ENCODE measurements at regions not wholly inside any gene's neighbourhood (a gene's known extent, or its start where the extent isn't known, plus 50 kb on each side); places are given as distances from the start of the nearest gene placed in this dataset.

DNA sequence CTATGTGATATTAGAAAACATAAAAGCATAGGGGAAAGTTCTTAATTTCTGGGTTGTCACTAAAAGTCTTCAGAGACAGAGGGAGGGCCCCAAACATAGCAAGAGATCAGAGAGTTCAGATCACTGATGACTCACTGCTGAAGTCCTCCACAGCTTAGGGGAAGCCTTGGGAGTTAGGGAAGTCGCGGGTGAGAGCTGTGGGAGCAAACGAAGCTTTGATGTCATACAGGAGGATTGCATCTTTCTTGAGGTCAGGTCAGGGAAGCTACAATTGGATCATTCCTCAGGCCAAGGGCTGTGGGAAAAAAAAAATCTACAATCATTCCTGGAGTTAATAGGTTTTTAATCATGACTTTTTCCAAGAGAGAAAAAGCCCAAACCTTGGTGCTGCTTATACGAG is 96.2 kb downstream of the COPS8 start:
- H3K36me3 ChIP-seq, result no peaks in the 10 kb centered on the region
- no peak for DNase-seq
- in situ Hi-C loops (cut with MboI; ENCODE audit: low pct_ligation_motif_present in 1 of 4, low pct_unique_long_range_greater_than_20kb in 1 of 4, low sequenced_read_pairs in 3 of 4), result no loop called here
- 20 to 56% methylated on average over 1 to 4 of the region's 4 CpGs for WGBS, 2 donors (ENCODE audit: low coverage in 1 of 2)
- H3K27me3 ChIP-seq, result no peaks in the 10 kb centered on the region
- peak overlapping the region in 3 of 4 donors; percentile 47 to 56 (median 53) for H3K27ac ChIP-seq
- TF ChIP-seq EP300 (IDR thresholded peaks at IDR 0.05; ENCODE audit: low read depth), result no peak
- no peak for TF ChIP-seq POLR2A (IDR thresholded peaks at IDR 0.05)
- TF ChIP-seq, protein P1, sequence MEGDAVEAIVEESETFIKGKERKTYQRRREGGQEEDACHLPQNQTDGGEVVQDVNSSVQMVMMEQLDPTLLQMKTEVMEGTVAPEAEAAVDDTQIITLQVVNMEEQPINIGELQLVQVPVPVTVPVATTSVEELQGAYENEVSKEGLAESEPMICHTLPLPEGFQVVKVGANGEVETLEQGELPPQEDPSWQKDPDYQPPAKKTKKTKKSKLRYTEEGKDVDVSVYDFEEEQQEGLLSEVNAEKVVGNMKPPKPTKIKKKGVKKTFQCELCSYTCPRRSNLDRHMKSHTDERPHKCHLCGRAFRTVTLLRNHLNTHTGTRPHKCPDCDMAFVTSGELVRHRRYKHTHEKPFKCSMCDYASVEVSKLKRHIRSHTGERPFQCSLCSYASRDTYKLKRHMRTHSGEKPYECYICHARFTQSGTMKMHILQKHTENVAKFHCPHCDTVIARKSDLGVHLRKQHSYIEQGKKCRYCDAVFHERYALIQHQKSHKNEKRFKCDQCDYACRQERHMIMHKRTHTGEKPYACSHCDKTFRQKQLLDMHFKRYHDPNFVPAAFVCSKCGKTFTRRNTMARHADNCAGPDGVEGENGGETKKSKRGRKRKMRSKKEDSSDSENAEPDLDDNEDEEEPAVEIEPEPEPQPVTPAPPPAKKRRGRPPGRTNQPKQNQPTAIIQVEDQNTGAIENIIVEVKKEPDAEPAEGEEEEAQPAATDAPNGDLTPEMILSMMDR (IDR thresholded peaks at IDR 0.05), result no peak
- no peak for TF ChIP-seq POLR2AphosphoS5 (IDR thresholded peaks at IDR 0.05)
- H3K4me1 ChIP-seq, result peaks cover 0 to 6% (median 0%) of the 10 kb centered on the region in 4 donors
- intact Hi-C loops (cut with DNase I; ENCODE audit: low total_unique reads), result no loop called here
- no peak overlapping the region for H3K4me3 ChIP-seq
- no peaks in the 10 kb centered on the region for H3K9me3 ChIP-seq

DNA sequence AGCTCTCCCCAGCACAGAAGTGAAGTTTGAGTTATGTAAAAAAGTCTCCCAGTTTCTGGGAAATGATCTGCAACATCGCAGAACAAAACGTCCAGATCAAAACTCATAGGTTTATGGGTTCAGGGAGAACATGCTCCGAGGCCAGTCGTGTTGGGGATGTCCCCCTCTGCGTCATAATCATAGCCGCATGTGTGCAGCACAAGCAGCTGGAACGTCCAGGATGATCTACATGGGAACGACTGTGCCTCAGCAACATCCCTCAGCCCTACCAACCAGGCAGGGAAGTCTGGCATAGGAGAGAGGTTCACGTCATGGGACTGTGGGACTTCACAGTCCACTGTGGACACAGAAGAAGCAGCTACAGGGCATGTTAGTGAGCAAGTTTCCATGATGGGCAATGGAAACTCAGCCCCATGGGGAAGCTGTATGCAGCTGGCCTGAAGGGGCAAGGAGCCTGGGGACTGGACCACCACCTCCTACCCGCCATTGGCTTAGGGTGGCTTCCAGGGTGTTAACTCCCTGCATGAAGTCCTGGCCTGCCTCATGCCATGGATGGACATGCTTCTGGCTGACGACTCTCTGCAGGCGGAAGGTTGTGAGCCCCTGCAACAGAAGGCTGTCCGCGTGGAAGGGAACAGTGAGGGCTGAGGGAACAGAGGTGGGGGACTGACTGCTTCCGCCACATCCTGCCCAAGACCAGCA is 96.9 kb downstream of the COPS8 start:
- 72 to 73% methylated on average over 2 to 15 of the region's 15 CpGs for WGBS, 2 donors (ENCODE audit: low coverage in 1 of 2)
- no peak overlapping the region for H3K4me3 ChIP-seq
- no peak for DNase-seq
- TF ChIP-seq POLR2A (IDR thresholded peaks at IDR 0.05), result no peak
- peak in 1 of 3 donors; percentile 37 for TF ChIP-seq POLR2AphosphoS5 (IDR thresholded peaks at IDR 0.05)
- TF ChIP-seq, protein P1 (IDR thresholded peaks at IDR 0.05), result no peak
- TF ChIP-seq EP300 (IDR thresholded peaks at IDR 0.05; ENCODE audit: low read depth), result peak; percentile 82
- in situ Hi-C loops (cut with MboI; ENCODE audit: low pct_ligation_motif_present in 1 of 4, low pct_unique_long_range_greater_than_20kb in 1 of 4, low sequenced_read_pairs in 3 of 4), result no loop called here
- H3K27me3 ChIP-seq, result no peaks in the 10 kb centered on the region
- intact Hi-C loops (cut with DNase I; ENCODE audit: low total_unique reads), result no loop called here
- H3K36me3 ChIP-seq, result no peaks in the 10 kb centered on the region
- H3K9me3 ChIP-seq, result no peaks in the 10 kb centered on the region
- H3K27ac ChIP-seq, result peak overlapping the region; percentile 20 to 56 (median 50)
- peaks cover 0 to 6% (median 0%) of the 10 kb centered on the region in 4 donors for H3K4me1 ChIP-seq

DNA sequence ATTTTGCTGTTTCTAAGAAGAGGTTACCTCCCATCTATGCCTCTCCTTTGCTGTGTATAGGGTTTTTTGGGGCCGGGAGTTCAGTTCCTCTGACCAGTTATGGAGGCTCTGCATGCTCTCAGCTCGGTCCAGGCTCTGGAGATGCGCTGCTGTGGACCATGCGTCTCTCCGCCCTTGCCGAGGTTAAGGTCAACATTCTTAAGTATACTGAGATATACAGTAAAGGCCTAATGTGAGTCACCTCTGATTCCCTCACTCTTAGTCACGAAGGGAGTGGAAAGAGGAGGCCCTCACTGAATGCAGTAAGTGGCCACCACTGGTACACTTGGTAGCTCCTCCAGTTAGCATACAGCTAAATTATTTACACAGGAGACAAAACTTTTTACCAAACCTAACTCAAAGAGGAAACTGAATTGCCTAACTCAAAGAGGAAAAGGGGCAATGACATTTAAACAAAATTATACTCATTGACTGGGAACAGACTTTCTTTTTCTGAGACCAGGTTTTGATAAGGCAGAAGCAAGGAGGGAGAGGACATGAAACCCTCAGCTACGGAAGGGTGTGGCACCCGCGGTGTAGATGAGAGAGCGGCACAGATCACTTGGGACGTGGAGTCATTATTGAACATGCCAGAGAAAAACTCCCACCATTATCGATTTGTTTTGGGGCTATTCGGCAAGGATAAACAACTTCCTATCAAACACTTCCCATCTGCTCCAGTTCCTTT is 98.7 kb downstream of the COPS8 start:
- Histone ChIP-seq H3K36me3 (no peaks in the 10 kb centered on the region), H3K9me3 (no peaks in the 10 kb centered on the region), H3K27me3 (no peaks in the 10 kb centered on the region), H3K4me3 (no peak overlapping the region), H3K27ac (no peak overlapping the region), H3K4me1 (peaks cover 0 to 6% (median 0%) of the 10 kb centered on the region in 4 donors)
- intact Hi-C loops (cut with DNase I; ENCODE audit: low total_unique reads) (no loop called here), in situ Hi-C loops (cut with MboI; ENCODE audit: low pct_ligation_motif_present in 1 of 4, low pct_unique_long_range_greater_than_20kb in 1 of 4, low sequenced_read_pairs in 3 of 4) (no loop called here)
- TF ChIP-seq POLR2AphosphoS5 (IDR thresholded peaks at IDR 0.05), result no peak
- no peak for TF ChIP-seq POLR2A (IDR thresholded peaks at IDR 0.05)
- TF ChIP-seq, protein P1 (IDR thresholded peaks at IDR 0.05), result no peak
- TF ChIP-seq EP300 (IDR thresholded peaks at IDR 0.05; ENCODE audit: low read depth), result no peak
- WGBS, 2 donors (ENCODE audit: low coverage in 1 of 2), result 83 to 86% methylated on average over 1 to 14 of the region's 14 CpGs
- DNase-seq, result no peak

DNA sequence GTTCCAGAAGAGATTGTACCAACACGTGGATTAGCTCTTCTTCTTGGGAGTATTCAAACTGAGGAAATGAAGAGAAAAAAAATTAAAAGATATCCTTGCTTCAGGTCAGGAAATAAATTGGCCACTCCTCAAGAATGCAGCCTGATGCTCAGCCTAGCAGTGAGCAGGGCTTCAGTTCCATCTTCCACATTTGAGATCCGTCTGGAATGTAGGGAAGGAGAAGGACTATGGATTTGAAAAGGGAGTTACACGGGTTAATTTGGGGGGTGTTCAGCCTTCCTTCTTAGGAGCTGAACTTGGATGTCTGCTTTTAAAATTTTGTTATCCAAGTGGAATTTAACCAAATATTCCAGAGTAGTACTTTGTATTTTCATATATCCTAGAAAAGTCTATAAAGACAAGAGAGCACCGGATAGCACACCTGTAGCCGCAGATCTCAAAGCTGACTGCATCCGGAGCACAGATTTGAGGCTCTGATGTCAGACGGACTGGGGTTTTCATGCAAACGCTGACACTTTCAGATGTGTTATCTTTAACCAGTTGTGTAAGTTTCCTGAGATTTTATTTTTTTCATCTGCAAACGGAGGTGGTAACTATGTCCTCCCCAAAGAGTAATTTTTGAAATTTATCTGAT is 99.3 kb downstream of the COPS8 start:
- no peaks in the 10 kb centered on the region for H3K36me3 ChIP-seq
- DNase-seq, result no peak
- H3K4me1 ChIP-seq, result peaks cover 0 to 6% (median 0%) of the 10 kb centered on the region in 4 donors
- WGBS, 2 donors (ENCODE audit: low coverage in 1 of 2), result 72 to 77% methylated on average over 6 to 9 of the region's 9 CpGs
- intact Hi-C loops (cut with DNase I; ENCODE audit: low total_unique reads), result no loop called here
- no peak overlapping the region for H3K4me3 ChIP-seq
- no peaks in the 10 kb centered on the region for H3K27me3 ChIP-seq
- in situ Hi-C loops (cut with MboI; ENCODE audit: low pct_ligation_motif_present in 1 of 4, low pct_unique_long_range_greater_than_20kb in 1 of 4, low sequenced_read_pairs in 3 of 4), result no loop called here
- TF ChIP-seq EP300 (IDR thresholded peaks at IDR 0.05; ENCODE audit: low read depth) (no peak), POLR2A (IDR thresholded peaks at IDR 0.05) (no peak), POLR2AphosphoS5 (IDR thresholded peaks at IDR 0.05) (no peak)
- TF ChIP-seq, protein P1 (IDR thresholded peaks at IDR 0.05), result no peak
- H3K27ac ChIP-seq, result no peak overlapping the region
- no peaks in the 10 kb centered on the region for H3K9me3 ChIP-seq

Data from transverse colon (tissue), 4 donors.